Ectodermal cell (in vitro differentiated cells): ENCODE measurements at regions not wholly inside any gene's neighbourhood (a gene's known extent, or its start where the extent isn't known, plus 50 kb on each side); places are given as distances from the start of the nearest gene placed in this dataset.
"Not testable (repeated sequence)": the region's sequence is repeated elsewhere in the genome, so short reads cannot be mapped to it uniquely, and the experiment has no call there.

Experiments
- H3K27ac ChIP-seq: 2 replicates; pipeline ENCODE4 v1.7.0; 2013; ENCODE audit warnings: mild to moderate bottlenecking, low read depth, low read length; ENCODE audit not compliant: insufficient read depth, poor library complexity, severe bottlenecking
- H3K27me3 ChIP-seq: 2 replicates; pipeline ENCODE4 v1.7.0; 2013; ENCODE audit warnings: mild to moderate bottlenecking, low read length; ENCODE audit not compliant: insufficient read depth, control insufficient read depth, poor library complexity, severe bottlenecking
- H3K36me3 ChIP-seq: one replicate; pipeline ENCODE4 v1.7.0; 2013; ENCODE audit warnings: low read length; ENCODE audit not compliant: control insufficient read depth, insufficient read depth
- H3K4me1 ChIP-seq: one replicate; pipeline ENCODE4 v1.7.0; 2013; ENCODE audit warnings: low read length; ENCODE audit not compliant: control insufficient read depth, insufficient read depth
- H3K4me3 ChIP-seq: 2 replicates; pipeline ENCODE4 v1.7.0; 2013; ENCODE audit warnings: low read depth, low read length, control low read depth; ENCODE audit not compliant: insufficient read depth
- H3K9me3 ChIP-seq: 2 replicates; pipeline ENCODE4 v1.7.0; 2013; ENCODE audit warnings: mild to moderate bottlenecking, low read length, moderate library complexity; ENCODE audit not compliant: control insufficient read depth
- WGBS, 2 experiments: methylation state at CpG; one replicate each; pipeline ENCODE4 v1.1.7; 2013; ENCODE audit warnings: missing lambda C conversion rate in 2 of 2; 5-methylcytosine and 5-hydroxymethylcytosine counted together

GRCh38 chr9:41353026-41353425 is 163.9 kb upstream of the ZNG1F start:
- not testable (repeated sequence) for H3K36me3 ChIP-seq, H3K4me1 ChIP-seq, H3K9me3 ChIP-seq, H3K27ac ChIP-seq, H3K27me3 ChIP-seq, H3K4me3 ChIP-seq
- WGBS, 2 experiments = 94 to 97% methylated on average over 15 of the region's 20 CpGs

- H3K27ac ChIP-seq, H3K9me3 ChIP-seq, H3K4me3 ChIP-seq, H3K36me3 ChIP-seq, H3K27me3 ChIP-seq, H3K4me1 ChIP-seq: not testable (repeated sequence)
- WGBS, 2 experiments = 92 to 93% methylated on average over 15 to 16 of the region's 20 CpGs
Measured at GRCh38 chr9:41352390-41352789, 163.3 kb upstream of the ZNG1F start.

- H3K27me3 ChIP-seq, H3K4me3 ChIP-seq, H3K4me1 ChIP-seq, H3K36me3 ChIP-seq, H3K9me3 ChIP-seq, H3K27ac ChIP-seq: not testable (repeated sequence)
- WGBS, 2 experiments = no CpG with 5 or more reads among the region's 3 CpGs
Measured at GRCh38 chr9:41347893-41348292, 158.8 kb upstream of the ZNG1F start.

- H3K27ac ChIP-seq, H3K36me3 ChIP-seq, H3K4me3 ChIP-seq, H3K9me3 ChIP-seq, H3K4me1 ChIP-seq, H3K27me3 ChIP-seq: not testable (repeated sequence)
- 81 to 84% methylated on average over 2 of the region's 5 CpGs for WGBS, 2 experiments
Measured at GRCh38 chr9:41332562-41332961, 143.4 kb upstream of the ZNG1F start.

GRCh38 chr9:41321277-41321676 is 132.2 kb upstream of the ZNG1F start:
- H3K36me3 ChIP-seq, H3K4me3 ChIP-seq, H3K9me3 ChIP-seq, H3K27ac ChIP-seq, H3K4me1 ChIP-seq, H3K27me3 ChIP-seq: not testable (repeated sequence)
- 89 to 92% methylated on average over 2 of the region's 2 CpGs for WGBS, 2 experiments

GRCh38 chr9:41308953-41309352 is 119.8 kb upstream of the ZNG1F start:
- WGBS, 2 experiments = 22 to 50% methylated on average over 2 to 4 of the region's 6 CpGs
- not testable (repeated sequence) for H3K9me3 ChIP-seq, H3K27ac ChIP-seq, H3K4me1 ChIP-seq, H3K27me3 ChIP-seq, H3K4me3 ChIP-seq, H3K36me3 ChIP-seq

GRCh38 chr9:41285744-41286143 is 96.6 kb upstream of the ZNG1F start:
- H3K4me3 ChIP-seq, H3K36me3 ChIP-seq, H3K27me3 ChIP-seq, H3K9me3 ChIP-seq, H3K4me1 ChIP-seq, H3K27ac ChIP-seq: not testable (repeated sequence)
- WGBS, 2 experiments = 97% methylated on average over 12 of the region's 16 CpGs

GRCh38 chr9:41280299-41281238 is 91.5 kb upstream of the ZNG1F start:
- 75 to 90% methylated on average over 8 to 13 of the region's 31 CpGs for WGBS, 2 experiments

GRCh38 chr9:41279437-41279836 is 90.3 kb upstream of the ZNG1F start:
- H3K4me1 ChIP-seq, H3K9me3 ChIP-seq, H3K36me3 ChIP-seq, H3K4me3 ChIP-seq, H3K27ac ChIP-seq: not testable (repeated sequence)
- peaks cover 17% of the 10 kb centered on the region for H3K27me3 ChIP-seq
- 79 to 96% methylated on average over 4 to 6 of the region's 13 CpGs for WGBS, 2 experiments

More at GRCh38 chr9:41280299-41281238, 91.5 kb upstream of the ZNG1F start:
- H3K9me3 ChIP-seq, H3K4me3 ChIP-seq, H3K4me1 ChIP-seq, H3K27ac ChIP-seq, H3K36me3 ChIP-seq: not testable (repeated sequence)
- H3K27me3 ChIP-seq = peaks cover 12% of the 10 kb centered on the region

GRCh38 chr9:41279033-41279432 is 89.9 kb upstream of the ZNG1F start:
- not testable (repeated sequence) for H3K4me1 ChIP-seq, H3K36me3 ChIP-seq, H3K9me3 ChIP-seq, H3K4me3 ChIP-seq, H3K27ac ChIP-seq
- whole genome bisulfite sequencing, 2 experiments = 82 to 84% methylated on average over 4 to 5 of the region's 6 CpGs
- H3K27me3 ChIP-seq = peaks cover 17% of the 10 kb centered on the region
